ENCODE measurements at regions not wholly inside any gene's neighbourhood (a gene's known extent, or its start where the extent isn't known, plus 50 kb on each side); places are given as distances from the start of the nearest gene placed in this dataset.

GRCh38 chr2:36262581-36262980, 93.0 kb upstream of the CRIM1 start:
- H3K36me3 ChIP-seq = no peaks in the 10 kb centered on the region
- H3K27me3 ChIP-seq = no peaks in the 10 kb centered on the region
- no peak overlapping the region for H3K27ac ChIP-seq
- no peak overlapping the region for H3K4me3 ChIP-seq
- no peaks in the 10 kb centered on the region for H3K4me1 ChIP-seq
- no peak for TF ChIP-seq CTCF (IDR thresholded peaks at IDR 0.05)
- no peak for TF ChIP-seq POLR2A (IDR thresholded peaks at IDR 0.05)
- no peaks in the 10 kb centered on the region for H3K9me3 ChIP-seq
- intact Hi-C loops (cut with DNase I; ENCODE audit: low total_unique reads) = no loop called here
- no peak for DNase-seq

GRCh38 chr2:36255863-36256262, 99.7 kb upstream of the CRIM1 start:
- no peak for TF ChIP-seq POLR2A (IDR thresholded peaks at IDR 0.05)
- TF ChIP-seq CTCF (IDR thresholded peaks at IDR 0.05) = no peak
- Histone ChIP-seq H3K27ac (no peak overlapping the region), H3K36me3 (no peaks in the 10 kb centered on the region), H3K27me3 (no peaks in the 10 kb centered on the region), H3K4me1 (no peaks in the 10 kb centered on the region), H3K9me3 (no peaks in the 10 kb centered on the region), H3K4me3 (no peak overlapping the region)
- DNase-seq = no peak
- intact Hi-C loops (cut with DNase I; ENCODE audit: low total_unique reads) = no loop called here

GRCh38 chr2:36253086-36253485, 102.5 kb upstream of the CRIM1 start:
- Histone ChIP-seq H3K36me3 (no peaks in the 10 kb centered on the region), H3K9me3 (no peaks in the 10 kb centered on the region), H3K27ac (no peak overlapping the region), H3K4me3 (no peak overlapping the region), H3K4me1 (no peaks in the 10 kb centered on the region), H3K27me3 (no peaks in the 10 kb centered on the region)
- intact Hi-C loops (cut with DNase I; ENCODE audit: low total_unique reads) = no loop called here
- TF ChIP-seq POLR2A (IDR thresholded peaks at IDR 0.05) (no peak), CTCF (IDR thresholded peaks at IDR 0.05) (no peak)
- DNase-seq = no peak

- Histone ChIP-seq H3K27me3 (no peaks in the 10 kb centered on the region), H3K36me3 (no peaks in the 10 kb centered on the region), H3K27ac (no peak overlapping the region), H3K4me1 (no peaks in the 10 kb centered on the region), H3K9me3 (no peaks in the 10 kb centered on the region), H3K4me3 (no peak overlapping the region)
- TF ChIP-seq POLR2A (IDR thresholded peaks at IDR 0.05) (no peak), CTCF (IDR thresholded peaks at IDR 0.05) (no peak)
- no peak for DNase-seq
- intact Hi-C loops (cut with DNase I; ENCODE audit: low total_unique reads) = no loop called here
Observed at GRCh38 chr2:36246320-36246990, 109.1 kb upstream of the CRIM1 start.

- no peaks in the 10 kb centered on the region for H3K27me3 ChIP-seq
- H3K27ac ChIP-seq = no peak overlapping the region
- H3K4me1 ChIP-seq = no peaks in the 10 kb centered on the region
- no peak for DNase-seq
- intact Hi-C loops (cut with DNase I; ENCODE audit: low total_unique reads) = no loop called here
- no peaks in the 10 kb centered on the region for H3K36me3 ChIP-seq
- H3K4me3 ChIP-seq = no peak overlapping the region
- TF ChIP-seq POLR2A (IDR thresholded peaks at IDR 0.05) = no peak
- no peak for TF ChIP-seq CTCF (IDR thresholded peaks at IDR 0.05)
- no peaks in the 10 kb centered on the region for H3K9me3 ChIP-seq
Observed at GRCh38 chr2:36245651-36246050, 109.9 kb upstream of the CRIM1 start.

All from uterus (tissue), 3 donors.